AG20443 (cell line): ENCODE measurements at regions not wholly inside any gene's neighbourhood (a gene's known extent, or its start where the extent isn't known, plus 50 kb on each side); places are given as distances from the start of the nearest gene placed in this dataset.
"Not testable (repeated sequence)": the region's sequence is repeated elsewhere in the genome, so short reads cannot be mapped to it uniquely, and the experiment has no call there.

Experiments
- DNase-seq: peaks from one replicate; pipeline ENCODE4 v3.0.0; 2012; ENCODE audit warnings: low spot score, mixed read lengths

- DNase-seq, result not testable (repeated sequence)
Observed at GRCh38 chr16:21363550-21364223, 85.6 kb upstream of the CRYM start.

GRCh38 chr16:21361612-21362227, 83.6 kb upstream of the CRYM start:
- DNase-seq, result peak; percentile 14

- DNase-seq, result not testable (repeated sequence)
Observed at GRCh38 chr16:21361045-21361444, 83.0 kb upstream of the CRYM start.

GRCh38 chr16:21359513-21359912, 81.4 kb upstream of the CRYM start:
- DNase-seq, result not testable (repeated sequence)

GRCh38 chr16:21358261-21358795, 80.2 kb upstream of the CRYM start:
- DNase-seq, result not testable (repeated sequence)

GRCh38 chr16:21356308-21356707, 78.2 kb upstream of the CRYM start:
- DNase-seq, result not testable (repeated sequence)

- not testable (repeated sequence) for DNase-seq
Observed at GRCh38 chr16:21351433-21351832, 73.3 kb upstream of the CRYM start.

GRCh38 chr16:21350851-21351250, 72.8 kb upstream of the CRYM start:
- not testable (repeated sequence) for DNase-seq

- not testable (repeated sequence) for DNase-seq
Observed at GRCh38 chr16:21349336-21349735, 71.2 kb upstream of the CRYM start.

GRCh38 chr16:21348815-21349214, 70.7 kb upstream of the CRYM start:
- not testable (repeated sequence) for DNase-seq

GRCh38 chr16:21347538-21347937, 69.4 kb upstream of the CRYM start:
- not testable (repeated sequence) for DNase-seq

GRCh38 chr16:21346756-21347491, 68.8 kb upstream of the CRYM start:
- not testable (repeated sequence) for DNase-seq

- DNase-seq, result not testable (repeated sequence)
Observed at GRCh38 chr16:21344361-21344912, 66.3 kb upstream of the CRYM start.

GRCh38 chr16:21341101-21341500, 63.0 kb upstream of the CRYM start:
- no peak for DNase-seq

GRCh38 chr16:21339941-21340340, 61.9 kb upstream of the CRYM start:
- no peak for DNase-seq

GRCh38 chr16:21339269-21339641, 61.2 kb upstream of the CRYM start:
- no peak for DNase-seq

GRCh38 chr16:21338537-21339268, 60.6 kb upstream of the CRYM start:
- no peak for DNase-seq

- no peak for DNase-seq
Observed at GRCh38 chr16:21336231-21336630, 58.1 kb upstream of the CRYM start.

GRCh38 chr16:21334188-21335146, 56.4 kb upstream of the CRYM start:
- DNase-seq, result not testable (repeated sequence)

GRCh38 chr16:21333683-21334082, 55.6 kb upstream of the CRYM start:
- DNase-seq, result not testable (repeated sequence)
